ENCODE measurements at regions not wholly inside any gene's neighbourhood (a gene's known extent, or its start where the extent isn't known, plus 50 kb on each side); places are given as distances from the start of the nearest gene placed in this dataset.

GRCh38 chr2:188050726-188051125 lies 240.9 kb upstream of the GULP1 start:
- TF ChIP-seq, protein P1, sequence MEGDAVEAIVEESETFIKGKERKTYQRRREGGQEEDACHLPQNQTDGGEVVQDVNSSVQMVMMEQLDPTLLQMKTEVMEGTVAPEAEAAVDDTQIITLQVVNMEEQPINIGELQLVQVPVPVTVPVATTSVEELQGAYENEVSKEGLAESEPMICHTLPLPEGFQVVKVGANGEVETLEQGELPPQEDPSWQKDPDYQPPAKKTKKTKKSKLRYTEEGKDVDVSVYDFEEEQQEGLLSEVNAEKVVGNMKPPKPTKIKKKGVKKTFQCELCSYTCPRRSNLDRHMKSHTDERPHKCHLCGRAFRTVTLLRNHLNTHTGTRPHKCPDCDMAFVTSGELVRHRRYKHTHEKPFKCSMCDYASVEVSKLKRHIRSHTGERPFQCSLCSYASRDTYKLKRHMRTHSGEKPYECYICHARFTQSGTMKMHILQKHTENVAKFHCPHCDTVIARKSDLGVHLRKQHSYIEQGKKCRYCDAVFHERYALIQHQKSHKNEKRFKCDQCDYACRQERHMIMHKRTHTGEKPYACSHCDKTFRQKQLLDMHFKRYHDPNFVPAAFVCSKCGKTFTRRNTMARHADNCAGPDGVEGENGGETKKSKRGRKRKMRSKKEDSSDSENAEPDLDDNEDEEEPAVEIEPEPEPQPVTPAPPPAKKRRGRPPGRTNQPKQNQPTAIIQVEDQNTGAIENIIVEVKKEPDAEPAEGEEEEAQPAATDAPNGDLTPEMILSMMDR (conservative IDR thresholded peaks at IDR 0.05): no peak
- TF ChIP-seq ZFX (IDR thresholded peaks at IDR 0.05): no peak
- H3K27ac ChIP-seq: no peak overlapping the region

DNA sequence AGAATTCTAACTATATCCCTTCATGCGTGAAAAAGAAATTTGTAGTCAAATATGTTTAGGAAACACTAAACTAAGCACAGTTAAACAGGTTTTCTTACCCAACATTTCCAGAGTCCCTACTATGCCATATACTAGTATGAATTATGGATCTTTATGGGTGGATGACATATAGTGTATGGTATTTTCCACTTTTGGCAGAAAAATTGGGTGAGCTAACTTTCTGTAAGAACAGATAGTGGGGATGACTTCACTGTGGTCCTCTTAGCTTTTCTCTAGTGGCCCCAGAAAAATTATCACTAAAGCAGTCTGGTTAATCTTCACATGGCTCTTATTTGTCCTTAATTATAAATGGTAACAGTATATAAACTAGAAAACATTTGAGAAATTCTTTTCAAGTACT lies 240.0 kb upstream of the GULP1 start:
- no peak overlapping the region for H3K27ac ChIP-seq
- TF ChIP-seq, protein P1 (conservative IDR thresholded peaks at IDR 0.05): no peak
- no peak for TF ChIP-seq ZFX (IDR thresholded peaks at IDR 0.05)

DNA sequence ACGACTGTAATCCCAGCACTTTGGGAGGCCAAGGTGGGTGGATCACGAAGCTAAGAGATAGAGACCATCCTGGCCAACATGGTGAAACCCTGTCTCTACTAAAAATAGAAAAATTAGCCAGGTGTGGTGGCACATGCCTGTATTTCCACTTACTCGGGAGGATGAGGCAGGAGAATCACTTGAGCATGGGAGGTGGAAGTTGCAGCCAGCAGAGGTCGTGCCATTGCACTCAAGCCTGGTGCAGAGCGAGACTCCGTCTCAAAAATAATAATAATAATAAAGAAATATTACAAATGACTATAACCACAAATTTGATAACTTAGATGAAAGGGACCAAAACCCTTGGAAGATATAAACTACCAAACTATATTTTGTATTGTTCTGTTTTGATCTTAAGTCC lies 226.3 kb upstream of the GULP1 start:
- no peak for TF ChIP-seq ZFX (IDR thresholded peaks at IDR 0.05)
- TF ChIP-seq, protein P1 (conservative IDR thresholded peaks at IDR 0.05): 0 out of 2 replicates have a peak, but pooled peaks have one; percentile 5

GRCh38 chr2:188068093-188068492 lies 223.6 kb upstream of the GULP1 start:
- TF ChIP-seq, protein P1 (conservative IDR thresholded peaks at IDR 0.05): no peak
- no peak for TF ChIP-seq ZFX (IDR thresholded peaks at IDR 0.05)
- H3K27ac ChIP-seq: no peak overlapping the region

More for the DNA sequence above, 226.3 kb upstream of the GULP1 start:
- H3K27ac ChIP-seq: no peak overlapping the region

GRCh38 chr2:188076149-188077056 lies 215.3 kb upstream of the GULP1 start:
- TF ChIP-seq, protein P1 (conservative IDR thresholded peaks at IDR 0.05): no peak
- TF ChIP-seq ZFX (IDR thresholded peaks at IDR 0.05): no peak
- no peak overlapping the region for H3K27ac ChIP-seq

DNA sequence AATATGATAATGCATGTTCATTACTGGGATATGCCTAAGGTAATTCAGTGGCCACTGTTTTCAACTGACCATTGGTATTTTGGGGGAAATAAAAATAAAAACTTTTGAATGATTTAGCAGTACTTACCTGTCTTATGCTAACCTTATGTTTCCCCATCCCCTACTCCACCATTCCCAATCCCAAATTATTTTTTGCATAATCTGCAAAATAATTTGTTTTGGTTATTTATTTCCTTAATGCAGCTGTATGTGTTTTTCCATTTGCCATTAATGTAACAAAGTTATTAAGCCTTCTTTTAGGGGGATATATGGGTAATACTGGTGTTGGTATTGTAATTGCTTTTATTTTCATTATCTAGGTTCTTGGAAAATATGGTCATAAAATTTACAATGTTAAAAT lies 213.9 kb upstream of the GULP1 start:
- no peak overlapping the region for H3K27ac ChIP-seq
- TF ChIP-seq, protein P1 (conservative IDR thresholded peaks at IDR 0.05): no peak
- no peak for TF ChIP-seq ZFX (IDR thresholded peaks at IDR 0.05)

GRCh38 chr2:188078534-188078933 lies 213.1 kb upstream of the GULP1 start:
- no peak for TF ChIP-seq ZFX (IDR thresholded peaks at IDR 0.05)
- TF ChIP-seq, protein P1 (conservative IDR thresholded peaks at IDR 0.05): no peak
- H3K27ac ChIP-seq: no peak overlapping the region
